ENCODE measurements at regions not wholly inside any gene's neighbourhood (a gene's known extent, or its start where the extent isn't known, plus 50 kb on each side); places are given as distances from the start of the nearest gene placed in this dataset.

DNA sequence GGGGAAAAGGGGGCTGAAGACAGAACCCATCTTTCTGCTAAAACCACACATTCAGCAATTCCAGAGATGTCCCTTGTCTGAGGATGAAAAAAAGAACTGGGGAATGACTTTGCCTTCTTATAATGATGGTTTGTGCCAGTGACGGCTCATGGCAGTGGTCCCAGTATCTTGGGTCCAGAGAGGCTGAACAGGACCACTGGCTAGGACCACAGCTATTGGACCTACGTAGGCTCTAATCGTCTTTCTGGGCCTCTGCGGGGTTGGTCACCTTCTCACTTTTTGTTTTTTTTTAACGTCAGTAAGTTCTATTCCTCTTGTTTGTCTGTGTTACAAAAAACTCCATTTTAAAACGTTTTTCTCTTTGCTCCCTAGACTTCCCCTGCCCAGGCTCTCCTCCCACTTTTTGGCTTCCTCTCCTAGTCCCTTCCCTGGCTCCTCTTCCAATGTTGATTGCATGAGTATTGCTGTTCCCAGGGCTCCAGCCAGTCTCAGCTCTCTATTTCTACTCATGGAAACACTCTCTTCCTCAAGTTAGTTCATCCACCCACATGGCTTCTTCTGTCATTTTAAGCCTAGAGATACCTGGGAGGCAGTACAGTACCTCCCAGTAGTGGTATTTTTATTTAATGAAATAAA, 52.6 kb upstream of the STX18 start:
- FAIRE-seq (no peak), DNase-seq (ENCODE audit: low read depth, low spot score) (no peak)
- no peak overlapping the region for H2AFZ ChIP-seq (ENCODE audit: control insufficient read depth, low read length)
- no peaks in the 10 kb centered on the region for H3K4me1 ChIP-seq (ENCODE audit: control insufficient read depth, extremely low read depth, insufficient read depth, low read length)
- no peaks in the 10 kb centered on the region for H4K20me1 ChIP-seq (ENCODE audit: control insufficient read depth, extremely low read depth, insufficient read depth, low read length)
- TF ChIP-seq CTCF (optimal IDR thresholded peaks at IDR 0.05 in 1 of 3, IDR thresholded peaks at IDR 0.05 in 1 of 3, conservative IDR thresholded peaks at IDR 0.05 in 1 of 3; ENCODE audit: extremely low read depth in 1 of 3, insufficient read depth in 2 of 3, low read length in 3 of 3) (no peak), EZH2 (IDR thresholded peaks at IDR 0.05; ENCODE audit: low read length) (no peak)
- H3K4me3 ChIP-seq (ENCODE audit: control insufficient read depth in 2 of 3, extremely low read depth in 1 of 3, insufficient read depth in 2 of 3, low read depth in 1 of 3, low read length in 3 of 3): no peak overlapping the region
- no peak overlapping the region for H3K4me2 ChIP-seq (ENCODE audit: control insufficient read depth, extremely low read depth, insufficient read depth, low read depth, low read length)
- no peaks in the 10 kb centered on the region for H3K79me2 ChIP-seq (ENCODE audit: control insufficient read depth, insufficient read depth, low read length)
- dilution Hi-C loops (cut with MboI; ENCODE audit: extremely low pct_ligation_motif_present, low sequenced_read_pairs): no loop called here
- H3K9me3 ChIP-seq (ENCODE audit: control insufficient read depth, low read depth, low read length): peaks cover 5% of the 10 kb centered on the region
- no peaks in the 10 kb centered on the region for H3K9me1 ChIP-seq (ENCODE audit: control insufficient read depth, extremely low read depth, insufficient read depth, low read length)
- no peak overlapping the region for H3K27ac ChIP-seq (ENCODE audit: control insufficient read depth, insufficient read depth, low read length)
- H3K9ac ChIP-seq (ENCODE audit: control insufficient read depth, extremely low read depth, insufficient read depth, low read length): no peak overlapping the region
- no peaks in the 10 kb centered on the region for H3K36me3 ChIP-seq (ENCODE audit: control insufficient read depth in 2 of 2, extremely low read depth in 1 of 2, insufficient read depth in 2 of 2, low read length in 2 of 2)
- no peaks in the 10 kb centered on the region for H3K27me3 ChIP-seq (ENCODE audit: control insufficient read depth, extremely low read depth, insufficient read depth, low read length)

DNA sequence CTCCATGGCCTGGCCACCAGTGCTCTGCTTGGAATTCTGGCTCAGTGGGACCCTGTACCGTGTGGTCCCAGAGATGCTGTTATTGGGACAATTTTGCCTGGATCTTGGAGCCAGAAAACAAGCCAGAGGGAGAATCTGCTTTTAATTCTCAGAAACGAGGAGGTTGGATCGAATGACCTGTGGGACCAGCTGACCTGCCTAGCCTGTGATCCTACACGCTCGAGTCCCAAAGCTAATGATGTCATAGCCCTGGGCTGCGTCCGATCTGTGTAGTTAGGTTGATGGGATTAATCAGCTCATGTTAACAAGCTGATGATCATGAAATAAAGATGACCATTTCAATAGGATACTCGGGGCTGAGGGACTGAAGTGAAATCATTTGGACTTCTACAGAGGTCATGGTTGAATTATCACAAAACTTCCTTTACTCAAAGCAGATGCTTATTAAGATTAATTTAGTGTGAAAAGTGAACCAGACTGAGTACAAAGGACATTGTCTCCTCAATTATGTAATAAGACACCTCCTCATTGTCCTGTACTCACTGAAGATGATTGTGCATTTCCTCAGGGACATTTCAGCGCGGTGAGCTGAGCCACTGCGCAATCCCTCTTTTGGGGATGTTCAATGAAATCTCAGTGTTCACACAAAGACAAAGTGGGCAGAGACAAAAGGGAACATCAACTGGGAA, 51.9 kb upstream of the STX18 start:
- Histone ChIP-seq H3K36me3 (ENCODE audit: control insufficient read depth in 2 of 2, extremely low read depth in 1 of 2, insufficient read depth in 2 of 2, low read length in 2 of 2) (no peaks in the 10 kb centered on the region), H3K9me1 (ENCODE audit: control insufficient read depth, extremely low read depth, insufficient read depth, low read length) (no peaks in the 10 kb centered on the region), H3K4me2 (ENCODE audit: control insufficient read depth, extremely low read depth, insufficient read depth, low read depth, low read length) (no peak overlapping the region), H2AFZ (ENCODE audit: control insufficient read depth, low read length) (no peak overlapping the region), H3K79me2 (ENCODE audit: control insufficient read depth, insufficient read depth, low read length) (no peaks in the 10 kb centered on the region), H3K9ac (ENCODE audit: control insufficient read depth, extremely low read depth, insufficient read depth, low read length) (no peak overlapping the region), H4K20me1 (ENCODE audit: control insufficient read depth, extremely low read depth, insufficient read depth, low read length) (no peaks in the 10 kb centered on the region), H3K4me1 (ENCODE audit: control insufficient read depth, extremely low read depth, insufficient read depth, low read length) (no peaks in the 10 kb centered on the region), H3K4me3 (ENCODE audit: control insufficient read depth in 2 of 3, extremely low read depth in 1 of 3, insufficient read depth in 2 of 3, low read depth in 1 of 3, low read length in 3 of 3) (no peak overlapping the region), H3K27ac (ENCODE audit: control insufficient read depth, insufficient read depth, low read length) (no peak overlapping the region), H3K9me3 (ENCODE audit: control insufficient read depth, low read depth, low read length) (peaks cover 5% of the 10 kb centered on the region), H3K27me3 (ENCODE audit: control insufficient read depth, extremely low read depth, insufficient read depth, low read length) (no peaks in the 10 kb centered on the region)
- no peak for TF ChIP-seq EZH2 (IDR thresholded peaks at IDR 0.05; ENCODE audit: low read length)
- no peak for TF ChIP-seq CTCF (optimal IDR thresholded peaks at IDR 0.05 in 1 of 3, IDR thresholded peaks at IDR 0.05 in 1 of 3, conservative IDR thresholded peaks at IDR 0.05 in 1 of 3; ENCODE audit: extremely low read depth in 1 of 3, insufficient read depth in 2 of 3, low read length in 3 of 3)
- DNase-seq (ENCODE audit: low read depth, low spot score) (no peak), FAIRE-seq (no peak)
- dilution Hi-C loops (cut with MboI; ENCODE audit: extremely low pct_ligation_motif_present, low sequenced_read_pairs): no loop called here
